Cardiac fibroblast (primary cell): ENCODE measurements at regions not wholly inside any gene's neighbourhood (a gene's known extent, or its start where the extent isn't known, plus 50 kb on each side); places are given as distances from the start of the nearest gene placed in this dataset.
"Not testable (repeated sequence)": the region's sequence is repeated elsewhere in the genome, so short reads cannot be mapped to it uniquely, and the experiment has no call there.

Experiments
- DNase-seq, 2 donors: peaks; one replicate each; pipeline versions ENCODE4 v3.0.0 to v3.0.0-alpha.2; 2010; ENCODE audit warnings: low read depth in 2 of 2
- H3K4me3 ChIP-seq, 2 donors: replicated peaks in 1 of 2; 1 replicate in 1 of 2; 2 replicates in 1 of 2; pipeline ENCODE4 v1.5.1; 2011; ENCODE audit warnings: low read depth in 2 of 2, low read length in 2 of 2, mild to moderate bottlenecking in 2 of 2, moderate library complexity in 1 of 2

- H3K4me3 ChIP-seq, DNase-seq: not testable (repeated sequence)
Measured at GRCh38 chr6:26835707-26836106, 176.2 kb upstream of the ZNF322 start.

GRCh38 chr6:26836657-26837056 is 177.1 kb upstream of the ZNF322 start:
- not testable (repeated sequence) for DNase-seq, H3K4me3 ChIP-seq

GRCh38 chr6:26844823-26845222 is 185.3 kb upstream of the ZNF322 start:
- DNase-seq, H3K4me3 ChIP-seq: not testable (repeated sequence)

GRCh38 chr6:26857289-26857688 is 197.7 kb upstream of the ZNF322 start:
- not testable (repeated sequence) for DNase-seq, H3K4me3 ChIP-seq

- DNase-seq, H3K4me3 ChIP-seq: not testable (repeated sequence)
Measured at GRCh38 chr6:26859067-26859770, 199.7 kb upstream of the ZNF322 start.

GRCh38 chr6:26859771-26860163 is 200.2 kb upstream of the ZNF322 start:
- not testable (repeated sequence) for H3K4me3 ChIP-seq, DNase-seq

GRCh38 chr6:26861913-26862312 is 202.4 kb upstream of the ZNF322 start:
- DNase-seq, H3K4me3 ChIP-seq: not testable (repeated sequence)

GRCh38 chr6:26863641-26864040 is 204.1 kb upstream of the ZNF322 start:
- DNase-seq, H3K4me3 ChIP-seq: not testable (repeated sequence)

- not testable (repeated sequence) for H3K4me3 ChIP-seq, DNase-seq
Measured at GRCh38 chr6:26898785-26899184, 239.2 kb upstream of the ZNF322 start.

GRCh38 chr6:26924206-26924605 is 264.7 kb upstream of the ZNF322 start:
- DNase-seq = peak; percentile 1 to 62
- H3K4me3 ChIP-seq = not testable (repeated sequence)

GRCh38 chr6:26928190-26928589 is 268.6 kb upstream of the ZNF322 start:
- not testable (repeated sequence) for DNase-seq, H3K4me3 ChIP-seq

GRCh38 chr6:26937258-26937657 is 277.7 kb upstream of the ZNF322 start:
- DNase-seq, H3K4me3 ChIP-seq: not testable (repeated sequence)

GRCh38 chr6:26951211-26951610 is 291.7 kb upstream of the ZNF322 start:
- not testable (repeated sequence) for DNase-seq, H3K4me3 ChIP-seq

- H3K4me3 ChIP-seq = peak overlapping the region; percentile 37 to 52
- DNase-seq = peak; percentile 64 to 81
Measured at GRCh38 chr6:26956078-26956600, 291.4 kb upstream of the PRSS16 start.
